GM19467 (cell line): ENCODE measurements at regions not wholly inside any gene's neighbourhood (a gene's known extent, or its start where the extent isn't known, plus 50 kb on each side); places are given as distances from the start of the nearest gene placed in this dataset.
A peak's percentile ranks its signal among the peaks of the same experiment; 100 is the strongest.
"Not testable (repeated sequence)": the region's sequence is repeated elsewhere in the genome, so short reads cannot be mapped to it uniquely, and the experiment has no call there.

Experiments used
- ATAC-seq: cut with Tn5 transposase; IDR thresholded peaks from one replicate; pipeline ENCODE4 v1.9.1; 2021; ENCODE audit warnings: mild to moderate bottlenecking, moderate library complexity; ENCODE audit not compliant: unreplicated experiment

DNA sequence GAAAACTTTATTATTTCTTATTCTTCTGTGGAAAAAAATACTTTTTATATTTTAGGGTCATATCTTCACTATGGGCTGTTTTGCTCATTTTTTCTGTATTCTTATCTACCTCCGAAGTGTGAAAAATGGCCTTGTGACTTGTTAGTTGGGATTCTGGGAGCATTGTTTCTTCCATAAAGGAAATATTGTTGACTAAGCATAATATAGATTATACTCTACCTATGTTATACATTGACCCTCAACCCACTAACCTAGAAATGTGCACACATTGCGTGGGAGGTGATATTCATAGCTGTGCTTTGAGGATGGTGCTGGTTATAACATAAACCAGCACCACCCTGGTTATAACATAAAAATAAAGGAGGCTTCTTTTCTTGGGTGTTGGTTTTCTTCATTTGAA lies 259.2 kb upstream of the AADAT start:
- no peak for ATAC-seq

DNA sequence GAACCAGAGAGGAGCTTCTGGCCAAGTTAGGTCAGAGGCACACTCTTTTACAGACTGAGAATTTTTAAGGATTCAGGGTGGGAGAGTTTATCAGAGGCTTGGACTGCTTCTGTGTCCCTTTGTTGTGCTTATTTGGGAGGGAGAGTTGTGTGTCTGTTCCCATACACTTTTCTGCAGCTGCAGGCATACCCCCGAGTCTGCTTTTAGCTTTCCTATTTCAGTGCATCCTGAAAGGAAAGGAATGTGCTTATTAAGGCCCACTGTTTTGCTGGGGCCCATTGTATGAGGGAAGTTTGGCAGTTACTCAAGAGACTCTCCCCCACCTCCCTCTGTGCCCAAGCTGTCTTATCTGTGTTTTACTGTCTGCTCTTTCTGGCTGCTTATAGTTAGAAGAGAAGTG lies 257.4 kb upstream of the AADAT start:
- ATAC-seq, result not testable (repeated sequence)

DNA sequence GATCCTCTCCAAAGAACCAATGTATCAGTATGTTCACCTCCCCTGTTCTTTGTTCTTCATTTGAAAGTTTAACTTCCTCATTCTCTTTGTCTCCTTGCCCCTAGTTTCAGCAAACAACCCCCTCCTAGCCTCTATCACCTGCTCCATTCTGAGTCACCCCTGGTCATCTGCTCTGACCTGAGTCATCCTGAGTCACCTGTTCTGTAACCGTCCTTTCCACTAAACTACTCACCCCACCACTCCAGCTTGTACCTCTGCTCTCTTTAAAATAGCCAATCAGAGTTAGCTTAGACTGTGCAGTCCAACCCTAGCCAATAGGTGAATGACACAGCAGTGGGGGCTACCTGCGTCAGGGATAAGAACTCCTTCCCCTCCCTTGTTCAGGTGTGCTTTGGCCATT lies 249.8 kb upstream of the AADAT start:
- no peak for ATAC-seq

DNA sequence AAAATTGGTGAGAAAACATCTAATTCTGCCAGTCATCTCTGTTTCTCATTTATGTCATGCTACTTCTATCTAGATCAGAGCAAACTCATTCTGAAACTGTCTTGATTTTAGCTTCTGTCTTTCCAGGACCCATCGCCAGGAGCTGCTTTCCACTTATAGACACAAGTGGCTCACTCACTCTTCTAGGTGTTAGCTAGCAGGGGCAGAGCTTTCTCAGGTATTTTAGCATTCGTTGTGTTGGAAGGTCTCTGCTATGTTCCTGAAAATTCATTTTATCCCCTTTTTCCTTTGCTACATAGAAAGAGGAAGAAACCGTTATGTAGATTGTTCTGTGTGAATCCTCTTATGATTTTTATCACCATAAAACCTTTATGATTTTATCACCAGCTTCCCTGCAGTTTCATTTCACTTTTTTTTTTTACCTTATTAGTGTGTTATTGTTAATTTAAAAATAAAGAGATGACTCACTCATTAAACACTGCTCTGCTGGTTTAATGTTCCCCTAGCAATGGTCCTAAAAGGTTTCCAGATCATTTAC lies 246.6 kb upstream of the AADAT start:
- peak; percentile 90 for ATAC-seq

DNA sequence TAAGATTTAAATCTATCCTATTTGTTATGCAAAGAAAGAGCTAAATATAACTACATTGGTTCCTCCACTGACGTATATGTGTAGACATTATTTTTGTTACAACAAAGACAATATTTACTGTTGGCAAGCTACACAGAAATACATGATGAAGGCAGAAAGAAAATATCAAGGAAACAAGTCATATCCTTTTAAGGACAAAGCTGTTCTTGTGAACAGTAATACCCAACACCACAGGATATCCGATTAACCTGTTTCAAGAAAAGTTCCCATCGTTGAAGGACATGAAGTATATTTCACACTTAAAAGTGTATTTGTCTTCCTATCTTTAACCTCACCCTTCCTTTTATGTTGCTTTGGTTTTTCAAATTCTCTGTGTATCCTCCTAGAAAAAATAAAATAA lies 235.8 kb upstream of the AADAT start:
- no peak for ATAC-seq

DNA sequence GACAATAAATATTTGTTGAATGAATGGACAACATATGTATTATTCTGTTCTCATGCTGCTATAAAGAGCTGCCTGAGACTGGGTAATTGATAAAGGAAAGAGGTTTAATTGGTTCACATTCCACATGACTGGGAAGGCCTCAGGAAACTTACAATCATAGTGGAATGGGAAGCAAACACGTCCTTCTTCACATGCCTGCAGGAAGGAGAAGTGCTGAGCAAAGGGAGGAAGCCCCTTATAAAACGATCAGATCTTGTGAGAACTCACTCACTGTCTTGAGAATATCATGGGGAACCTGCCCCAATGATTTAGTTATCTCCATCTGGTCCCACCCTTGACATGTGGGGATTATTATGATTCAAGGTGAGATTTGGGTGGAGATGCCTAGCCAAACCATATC lies 233.9 kb upstream of the AADAT start:
- no peak for ATAC-seq

DNA sequence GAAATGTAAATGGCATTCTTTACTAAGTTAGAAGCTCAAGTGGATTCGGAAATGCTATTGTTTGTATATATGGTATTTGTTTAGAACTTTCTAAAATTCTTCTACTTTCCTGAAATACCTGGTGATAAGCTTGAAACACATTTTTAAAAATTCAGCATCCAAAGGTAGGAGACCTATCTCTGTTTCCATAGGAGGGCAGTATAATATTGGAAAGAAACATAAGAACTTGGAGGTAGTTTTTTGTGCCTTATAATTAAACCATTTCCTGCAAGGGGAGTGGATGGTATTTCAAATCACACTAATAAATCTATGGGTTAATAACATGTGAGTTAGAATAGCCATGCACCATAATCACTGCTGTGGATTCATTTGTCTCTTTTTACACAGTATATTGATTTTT lies 217.4 kb upstream of the AADAT start:
- no peak for ATAC-seq

DNA sequence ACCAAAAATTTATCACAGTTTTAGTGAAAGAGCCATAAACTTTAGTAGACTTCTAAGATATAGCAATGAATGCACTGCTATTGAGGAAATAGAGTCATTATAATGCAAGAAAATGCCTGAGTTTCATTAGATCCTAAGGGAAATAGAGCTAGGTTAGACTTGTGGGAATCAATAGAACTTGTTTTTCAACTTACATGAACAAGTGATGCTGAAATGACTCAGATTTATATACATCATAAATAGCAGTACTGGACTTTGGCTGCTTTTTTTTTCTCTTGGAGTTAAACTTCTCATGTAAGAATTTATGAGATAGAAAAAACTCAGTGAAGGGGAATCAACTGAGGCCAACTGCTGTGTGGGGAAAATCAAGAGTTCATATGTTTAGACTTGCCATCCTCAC lies 216.5 kb upstream of the AADAT start:
- no peak for ATAC-seq

DNA sequence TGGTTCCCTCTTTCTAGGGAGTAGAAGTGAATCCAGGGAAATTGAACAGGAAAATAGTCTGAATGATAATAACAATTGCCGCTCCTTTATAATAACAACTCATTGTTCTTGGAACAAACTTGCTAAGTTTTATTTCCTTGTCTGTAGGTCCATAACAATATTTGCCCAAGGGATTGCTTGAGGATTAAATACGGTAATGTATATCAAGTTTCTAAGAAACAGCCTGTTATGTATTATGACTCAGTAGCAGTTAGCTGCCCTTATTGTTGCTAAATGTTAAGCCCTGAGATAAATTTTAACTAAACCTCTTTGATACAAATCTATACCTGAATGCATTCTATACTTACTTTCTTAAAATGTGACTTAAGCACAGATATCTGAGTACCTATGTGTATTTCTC lies 215.9 kb upstream of the AADAT start:
- ATAC-seq, result no peak

DNA sequence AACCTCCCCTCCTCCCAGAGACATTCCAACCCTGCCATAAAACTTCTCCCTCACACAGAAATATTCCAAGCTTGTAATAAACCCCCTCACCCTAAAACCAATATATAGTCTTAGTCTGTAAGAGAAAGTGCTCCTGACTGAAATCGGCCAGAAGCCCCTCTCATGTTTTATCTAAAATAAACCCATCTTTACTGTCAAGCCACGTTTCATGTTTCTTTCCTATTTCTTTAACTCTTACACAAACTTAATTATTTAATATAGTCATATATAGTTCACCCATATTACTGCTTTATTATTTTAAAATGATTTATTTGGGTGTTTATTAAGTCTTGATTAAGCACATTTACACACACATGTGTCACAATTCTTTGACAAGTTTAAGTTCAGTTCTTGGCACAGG lies 191.3 kb upstream of the AADAT start:
- no peak for ATAC-seq

DNA sequence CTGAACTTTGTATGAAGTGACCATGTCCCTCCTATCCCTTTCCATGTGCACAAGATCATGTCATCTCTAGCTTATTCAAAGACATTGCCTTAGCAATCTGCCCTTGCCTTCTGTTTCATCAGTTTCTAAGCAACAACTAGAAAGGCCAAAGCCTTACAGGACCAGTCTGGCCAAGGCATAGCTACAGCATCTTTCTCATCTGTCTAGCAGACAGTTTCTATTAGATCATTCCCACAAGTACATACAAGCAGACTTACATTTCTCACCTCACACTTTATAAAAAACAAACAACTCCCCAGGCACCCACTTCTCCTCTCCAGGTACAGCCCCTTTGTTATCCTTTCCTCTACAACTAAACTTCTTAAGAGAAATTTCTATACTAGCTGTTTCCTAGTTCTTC lies 188.7 kb upstream of the AADAT start:
- no peak for ATAC-seq

DNA sequence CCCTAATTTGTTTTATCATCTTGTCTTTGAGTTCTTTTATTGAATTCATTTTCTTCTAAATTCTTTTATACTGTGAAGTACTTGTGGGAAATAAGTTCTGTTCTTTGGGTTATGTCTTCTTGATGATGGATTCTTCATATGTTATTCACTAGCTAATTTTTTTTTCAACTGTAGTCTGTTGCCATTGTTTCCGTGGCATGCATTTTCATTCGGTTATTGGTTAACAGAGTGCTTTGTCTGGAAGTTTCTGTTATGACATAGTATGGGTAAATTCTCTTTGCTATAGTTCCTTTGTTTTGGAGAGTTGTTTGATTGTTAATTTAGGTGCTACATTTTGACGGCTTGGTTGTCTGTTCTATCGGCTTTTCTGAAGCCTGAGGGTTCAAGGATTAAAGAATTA lies 184.9 kb upstream of the AADAT start:
- no peak for ATAC-seq

DNA sequence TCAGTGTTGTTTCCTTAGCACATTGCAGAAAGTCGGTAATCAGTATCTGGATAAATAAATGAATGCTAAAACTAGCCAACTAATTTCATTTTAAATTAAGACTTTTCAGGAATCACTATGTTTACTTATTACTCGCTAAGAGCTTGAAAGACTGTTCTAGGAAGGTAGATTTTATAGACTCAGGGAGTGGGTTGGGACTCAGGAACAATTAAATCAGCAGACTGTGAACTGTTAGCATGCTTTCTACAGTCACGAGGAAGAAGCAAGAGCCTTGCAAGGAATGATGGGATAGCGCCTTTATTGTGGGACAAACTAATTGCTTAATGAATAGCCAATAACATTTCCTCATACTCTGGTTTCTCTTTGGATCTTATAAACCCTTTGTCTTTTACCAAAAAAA lies 183.2 kb upstream of the AADAT start:
- no peak for ATAC-seq

DNA sequence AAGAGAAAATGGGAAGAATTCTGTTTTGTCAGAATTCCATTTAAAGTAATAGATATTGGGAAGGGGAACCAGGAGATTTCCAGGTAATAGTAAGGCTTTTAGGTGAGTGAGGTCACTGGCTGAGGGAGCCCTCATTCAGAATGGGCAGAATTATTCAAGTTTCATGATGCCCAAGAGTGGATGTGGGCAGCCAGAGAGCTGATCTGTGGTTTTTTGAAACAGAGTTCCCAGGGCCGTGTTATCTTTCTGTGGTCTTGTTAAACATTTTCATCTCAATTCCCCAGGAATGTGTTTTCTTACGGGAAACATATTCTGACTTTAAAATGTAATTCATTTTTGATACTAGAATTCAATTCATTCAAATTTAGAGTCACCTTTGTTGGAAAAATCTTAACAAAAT lies 182.0 kb upstream of the AADAT start:
- no peak for ATAC-seq

DNA sequence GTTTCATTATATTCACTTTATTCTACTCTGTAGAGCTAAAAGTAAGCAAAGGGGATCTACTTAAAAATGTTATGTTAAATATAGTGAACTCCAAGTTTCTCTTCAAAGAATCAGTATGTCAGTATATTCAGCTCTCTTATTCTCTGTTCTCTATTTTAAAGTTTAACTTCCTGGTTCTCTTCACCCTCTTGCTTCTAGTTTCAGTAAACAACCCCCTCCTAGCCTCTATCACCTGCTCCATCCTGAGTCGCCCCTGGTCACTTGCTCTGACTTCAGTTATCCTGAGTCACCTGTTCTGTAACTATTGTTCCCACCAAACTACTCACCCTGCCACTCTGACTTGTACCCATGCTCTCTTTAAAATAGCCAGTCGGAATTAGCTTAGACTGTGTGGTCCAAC lies 180.9 kb upstream of the AADAT start:
- ATAC-seq, result no peak

DNA sequence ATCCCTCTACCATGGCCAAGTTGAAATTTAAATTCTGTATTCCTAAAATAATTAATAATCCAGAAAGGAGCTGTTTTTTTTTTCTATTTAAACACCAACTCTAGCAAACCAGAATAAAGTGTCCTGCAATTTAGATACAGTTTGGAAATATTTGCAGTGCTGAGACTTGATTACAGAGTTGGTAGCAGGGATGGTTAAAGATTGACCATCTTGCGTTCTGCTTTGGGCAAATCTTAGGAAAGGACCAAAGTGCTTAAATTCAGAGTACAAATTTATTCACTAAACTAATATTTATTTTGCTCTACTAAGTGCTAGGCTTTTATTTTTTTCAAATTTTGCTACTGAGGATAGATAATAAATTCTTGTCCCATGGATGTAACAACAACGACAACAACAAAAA lies 180.2 kb upstream of the AADAT start:
- no peak for ATAC-seq

DNA sequence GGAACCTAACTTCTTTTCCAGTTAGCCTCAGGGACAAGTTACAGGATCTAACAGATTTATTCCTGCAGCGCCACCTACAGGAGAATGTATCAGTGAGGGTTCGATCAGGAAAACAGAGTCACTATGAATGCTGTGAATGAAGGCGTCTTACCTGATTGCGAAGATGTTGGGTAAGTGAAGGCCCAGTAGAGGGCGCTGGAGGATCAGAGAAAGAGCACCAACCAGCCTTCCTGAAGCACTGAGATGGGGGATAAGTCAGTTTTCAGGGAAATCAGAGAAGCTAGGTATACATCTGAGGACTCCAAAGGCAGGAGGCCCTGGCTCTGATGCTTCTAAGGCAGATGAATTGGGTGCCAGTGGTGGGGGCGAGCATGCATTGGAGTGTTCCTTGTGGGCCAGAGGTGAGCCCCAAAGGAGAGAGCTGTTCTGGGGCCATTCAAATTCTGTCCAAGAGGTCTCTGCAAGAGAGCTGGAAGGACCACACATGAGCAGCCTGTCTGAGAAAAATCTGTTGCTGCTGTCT lies 169.9 kb upstream of the AADAT start:
- peak; percentile 99 for ATAC-seq

DNA sequence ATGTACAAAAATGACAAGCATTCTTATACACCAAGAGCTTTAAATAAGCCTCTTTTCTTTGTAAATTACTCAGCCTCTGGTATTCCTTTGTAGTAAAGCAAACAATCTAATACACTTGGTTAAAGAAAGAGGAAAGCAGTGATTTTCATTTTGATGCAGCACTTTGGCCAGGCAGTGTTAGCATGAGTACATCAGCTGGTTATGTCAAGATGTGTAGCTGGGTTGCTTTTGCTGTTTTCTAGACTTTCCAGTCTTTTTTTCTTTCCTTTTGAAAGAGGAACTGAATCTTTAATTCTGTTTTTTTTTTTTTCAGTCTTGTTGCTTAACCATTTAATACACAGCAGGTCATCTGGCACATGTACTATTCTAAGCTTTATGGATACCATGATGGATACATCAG lies 167.1 kb upstream of the AADAT start:
- ATAC-seq, result no peak

DNA sequence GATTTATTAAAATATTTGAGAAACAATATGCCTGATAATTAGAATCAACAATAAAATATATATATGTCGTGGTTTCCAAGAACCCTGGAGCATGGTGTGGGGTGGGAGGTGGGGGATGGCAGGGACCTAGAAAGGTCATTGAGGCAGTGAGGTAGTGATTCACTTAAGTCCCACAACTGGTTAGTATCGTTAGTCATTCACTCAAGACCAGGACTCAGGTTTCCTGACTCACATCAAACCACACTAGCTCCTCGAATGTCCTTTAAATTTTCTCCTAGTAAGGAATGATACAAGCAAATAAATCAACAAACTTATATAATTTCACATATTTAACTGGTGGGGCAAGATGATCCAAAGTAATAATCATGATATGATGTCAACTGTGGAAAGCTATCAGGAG lies 158.8 kb upstream of the AADAT start:
- ATAC-seq, result no peak

DNA sequence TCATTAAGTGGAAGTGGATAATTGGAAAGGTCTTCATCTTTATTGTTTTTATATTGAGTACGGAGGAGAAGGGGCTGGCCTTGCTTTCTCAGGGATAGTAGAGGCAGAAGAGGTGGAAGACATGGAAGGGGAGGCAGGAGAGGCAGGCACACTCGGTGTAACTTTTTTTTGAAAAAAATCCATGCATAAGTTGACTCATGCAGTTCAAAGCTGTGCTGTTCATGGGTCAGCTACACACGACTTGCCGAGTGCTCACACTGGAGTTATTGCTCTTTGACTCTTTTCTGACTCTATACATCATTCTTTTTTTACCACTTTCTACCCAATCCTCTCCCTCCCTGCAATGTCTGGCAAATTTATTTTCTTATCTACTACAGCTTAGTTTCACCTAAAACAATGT lies 158.3 kb upstream of the AADAT start:
- ATAC-seq, result no peak

DNA sequence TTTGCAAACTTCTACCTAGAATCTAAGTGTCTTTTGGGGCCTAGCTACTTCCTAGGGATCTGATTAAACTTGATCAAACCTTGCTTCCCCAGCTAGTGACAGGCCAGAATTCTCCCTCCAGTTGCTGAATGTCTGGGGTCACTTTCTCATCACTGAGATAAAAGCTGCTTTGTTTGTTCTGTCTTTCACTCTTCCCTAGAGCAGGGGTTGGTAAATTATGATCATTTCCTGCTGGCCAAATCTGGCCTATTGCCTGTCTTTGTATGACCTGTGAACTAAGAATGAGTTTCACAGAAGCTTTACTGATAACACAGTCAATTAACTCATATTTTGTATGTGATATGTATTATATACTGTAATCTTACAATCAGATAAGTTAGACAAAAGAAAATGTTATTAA lies 157.8 kb upstream of the AADAT start:
- ATAC-seq, result no peak

DNA sequence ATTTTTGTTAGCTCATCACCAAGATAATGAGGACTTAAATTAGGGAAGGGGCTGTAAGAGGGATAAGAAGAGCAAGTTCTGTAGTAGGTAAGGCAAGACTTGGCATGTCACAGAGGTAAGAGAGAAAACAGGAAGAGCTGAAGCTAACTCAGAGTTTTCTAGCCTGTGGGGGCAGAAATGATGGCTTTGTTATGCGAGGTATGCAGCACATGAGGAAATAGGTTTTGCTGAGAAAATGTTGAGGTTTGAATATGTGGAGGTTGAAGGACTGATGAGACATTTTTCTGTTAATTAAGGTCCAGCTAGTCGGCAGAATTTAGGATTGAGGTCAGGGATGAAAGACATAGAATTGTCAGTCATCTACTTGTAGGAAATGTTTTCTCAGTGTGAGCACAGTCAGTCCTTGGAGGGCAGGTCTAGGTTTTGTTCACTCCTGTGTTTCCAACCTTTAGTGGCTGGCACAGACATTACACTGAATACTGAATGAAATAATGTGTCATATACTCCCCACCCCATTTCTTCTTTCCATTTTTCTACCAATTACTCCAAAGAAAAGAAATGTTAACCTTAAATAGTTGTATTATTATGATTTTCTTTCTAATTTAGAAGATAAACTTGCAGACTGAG lies 154.0 kb upstream of the AADAT start:
- no peak for ATAC-seq

DNA sequence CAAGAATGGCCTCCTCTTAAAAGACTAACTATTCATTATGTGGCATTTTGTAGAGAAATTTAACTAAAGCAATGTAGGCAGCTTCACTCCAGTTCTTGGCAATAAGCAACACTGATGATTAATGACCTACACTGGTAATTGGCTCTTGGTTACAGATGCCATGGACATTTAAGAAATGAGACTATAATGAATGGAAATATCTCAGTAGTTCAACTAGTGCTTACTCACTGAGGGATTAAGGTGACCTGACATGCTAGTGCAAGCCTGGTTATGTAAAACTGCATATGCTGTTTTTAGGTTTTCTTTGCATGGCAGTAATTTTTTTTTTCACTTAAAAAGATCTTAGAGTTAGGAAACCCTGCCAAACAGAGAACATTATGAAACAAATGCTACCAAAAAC lies 152.7 kb upstream of the AADAT start:
- no peak for ATAC-seq
